Stimulated activated naive CD8-positive, alpha-beta T cell treated with anti-CD3 and anti-CD28 coated beads, Interleukin-15, amount 100 ng/mL, for 72 hours (primary cell): ENCODE measurements at regions not wholly inside any gene's neighbourhood (a gene's known extent, or its start where the extent isn't known, plus 50 kb on each side); places are given as distances from the start of the nearest gene placed in this dataset.

Source experiments
- ATAC-seq: fragments of 150-1000 bp; cut with Tn5 transposase; 2 replicates; pipeline ENCODE4 v1.10.0; 2021; ENCODE audit warnings: mild to moderate bottlenecking, moderate library complexity
- DNase-seq, 2 donors: peaks; one replicate each; pipeline ENCODE4 v3.0.0; 2021 to 2022
- H3K27ac Mint-ChIP-seq, 2 donors: one replicate each; pipeline ENCODE4 v1.8.0; 2022; ENCODE audit warnings: mild to moderate bottlenecking in 2 of 2, mixed read lengths in 2 of 2, moderate library complexity in 2 of 2
- H3K27me3 Mint-ChIP-seq: one replicate; pipeline ENCODE4 v1.8.0; 2022; ENCODE audit warnings: mixed read lengths
- H3K4me1 Mint-ChIP-seq: one replicate; pipeline ENCODE4 v1.8.0; 2022; ENCODE audit warnings: mild to moderate bottlenecking, mixed read lengths
- H3K4me3 Mint-ChIP-seq, 2 donors: one replicate each; pipeline ENCODE4 v1.8.0; 2022; ENCODE audit warnings: mild to moderate bottlenecking in 2 of 2, mixed read lengths in 2 of 2, moderate library complexity in 1 of 2
- H3K9me3 Mint-ChIP-seq, 2 donors: one replicate each; pipeline ENCODE4 v1.8.0; 2022; ENCODE audit warnings: mixed read lengths in 2 of 2

DNA sequence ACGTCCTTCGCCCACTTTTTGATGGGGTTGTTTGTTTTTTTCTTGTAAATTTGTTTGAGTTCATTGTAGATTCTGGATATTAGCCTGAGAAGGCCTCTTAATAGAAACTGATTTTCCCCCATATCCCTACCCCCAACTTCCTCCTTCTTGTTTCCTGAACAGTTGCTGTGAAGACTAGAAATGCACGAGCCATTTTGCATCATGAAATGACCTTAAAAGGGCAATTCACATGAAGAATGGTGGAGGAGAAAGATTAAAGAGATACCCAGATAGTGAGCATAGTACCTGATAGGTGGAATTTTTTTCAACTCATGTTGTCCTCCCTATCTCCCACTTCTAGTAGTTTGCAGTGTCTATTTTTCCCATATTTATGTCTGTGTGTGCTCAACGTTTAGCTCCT lies 55.2 kb upstream of the KCNH8 start:
- ATAC-seq: no peak

DNA sequence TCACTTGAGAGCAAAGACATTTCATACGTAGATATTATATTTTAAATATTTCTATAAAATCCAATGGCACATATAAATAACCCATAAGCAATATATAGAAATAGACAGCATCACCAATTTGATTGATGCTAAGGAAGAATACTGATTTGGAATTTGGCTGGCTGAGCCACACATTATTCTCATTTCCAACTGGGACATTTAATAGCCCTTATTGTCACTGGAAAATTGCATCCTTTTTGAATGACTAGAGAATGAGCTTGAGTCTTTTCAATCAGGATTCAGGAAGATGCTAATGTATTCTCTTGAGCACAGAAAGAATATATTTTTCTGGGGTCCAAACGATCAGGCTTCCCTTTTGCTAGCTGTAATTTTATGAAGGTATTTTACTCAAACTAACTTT lies 70.9 kb upstream of the KCNH8 start:
- no peak for DNase-seq
- ATAC-seq: no peak
- Mint-ChIP-seq H3K27me3 (no peaks in the 10 kb centered on the region), H3K4me1 (no peaks in the 10 kb centered on the region), H3K9me3 (no peaks in the 10 kb centered on the region), H3K4me3 (no peak overlapping the region), H3K27ac (no peak overlapping the region)

More for the DNA sequence above, 55.2 kb upstream of the KCNH8 start:
- Mint-ChIP-seq H3K4me3 (no peak overlapping the region), H3K27ac (no peak overlapping the region), H3K9me3 (no peaks in the 10 kb centered on the region), H3K27me3 (no peaks in the 10 kb centered on the region), H3K4me1 (no peaks in the 10 kb centered on the region)
- DNase-seq: no peak

DNA sequence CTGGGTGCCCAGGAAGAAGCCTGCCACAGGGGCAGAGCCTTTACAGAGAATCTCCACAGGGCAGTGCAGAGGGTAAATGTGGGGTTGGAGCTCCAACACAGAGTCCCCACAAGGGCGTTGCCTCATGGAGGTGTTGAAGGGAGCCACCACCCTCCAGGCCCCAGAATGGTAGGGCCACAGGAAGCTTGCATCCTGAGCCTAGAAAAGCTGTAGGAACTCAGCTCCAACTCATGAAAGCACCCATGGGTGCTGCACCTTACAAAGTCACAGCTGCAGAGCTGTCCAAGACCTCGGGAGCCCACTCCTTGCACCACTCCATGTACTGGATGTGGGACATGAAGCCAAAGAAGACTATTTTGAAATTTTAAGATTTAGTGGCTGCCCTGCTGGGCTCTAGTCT lies 73.3 kb upstream of the KCNH8 start:
- DNase-seq: no peak
- H3K4me1 Mint-ChIP-seq: no peaks in the 10 kb centered on the region
- no peak overlapping the region for H3K4me3 Mint-ChIP-seq
- H3K27me3 Mint-ChIP-seq: no peaks in the 10 kb centered on the region
- no peak overlapping the region for H3K27ac Mint-ChIP-seq
- ATAC-seq: no peak
- H3K9me3 Mint-ChIP-seq: no peaks in the 10 kb centered on the region

DNA sequence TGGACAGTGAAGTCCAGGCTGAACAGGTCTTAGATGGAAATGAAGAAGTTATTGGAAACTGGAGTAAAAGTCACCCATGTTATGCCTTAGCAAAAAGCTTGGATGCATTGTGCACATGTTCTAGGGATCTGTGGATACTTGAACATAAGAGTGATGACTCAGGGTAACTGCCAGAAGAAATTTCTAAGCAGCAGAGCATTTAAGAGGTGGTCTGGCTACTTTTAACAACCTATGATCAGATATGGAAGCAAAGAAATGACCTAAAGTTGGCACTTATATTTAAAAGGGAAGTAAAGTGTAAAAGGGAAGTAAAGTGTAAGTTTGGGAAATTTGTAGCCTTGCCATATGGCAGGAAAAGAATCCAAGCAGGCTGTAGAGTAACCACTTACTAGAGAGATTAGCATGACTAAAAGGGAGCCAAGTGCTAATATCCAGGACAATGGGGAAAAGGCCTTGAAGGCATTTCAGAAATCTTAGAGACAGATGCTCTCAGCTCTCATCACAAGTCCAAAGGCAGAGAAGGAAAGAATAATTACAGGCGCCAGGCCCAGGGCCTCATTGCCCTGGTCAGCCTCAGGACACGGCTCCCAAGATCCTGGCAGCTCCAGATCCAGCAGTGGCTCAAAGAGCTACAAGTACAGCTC lies 73.9 kb upstream of the KCNH8 start:
- Mint-ChIP-seq H3K4me3 (no peak overlapping the region), H3K27ac (no peak overlapping the region), H3K9me3 (no peaks in the 10 kb centered on the region), H3K4me1 (no peaks in the 10 kb centered on the region), H3K27me3 (no peaks in the 10 kb centered on the region)
- no peak for DNase-seq
- ATAC-seq: no peak

DNA sequence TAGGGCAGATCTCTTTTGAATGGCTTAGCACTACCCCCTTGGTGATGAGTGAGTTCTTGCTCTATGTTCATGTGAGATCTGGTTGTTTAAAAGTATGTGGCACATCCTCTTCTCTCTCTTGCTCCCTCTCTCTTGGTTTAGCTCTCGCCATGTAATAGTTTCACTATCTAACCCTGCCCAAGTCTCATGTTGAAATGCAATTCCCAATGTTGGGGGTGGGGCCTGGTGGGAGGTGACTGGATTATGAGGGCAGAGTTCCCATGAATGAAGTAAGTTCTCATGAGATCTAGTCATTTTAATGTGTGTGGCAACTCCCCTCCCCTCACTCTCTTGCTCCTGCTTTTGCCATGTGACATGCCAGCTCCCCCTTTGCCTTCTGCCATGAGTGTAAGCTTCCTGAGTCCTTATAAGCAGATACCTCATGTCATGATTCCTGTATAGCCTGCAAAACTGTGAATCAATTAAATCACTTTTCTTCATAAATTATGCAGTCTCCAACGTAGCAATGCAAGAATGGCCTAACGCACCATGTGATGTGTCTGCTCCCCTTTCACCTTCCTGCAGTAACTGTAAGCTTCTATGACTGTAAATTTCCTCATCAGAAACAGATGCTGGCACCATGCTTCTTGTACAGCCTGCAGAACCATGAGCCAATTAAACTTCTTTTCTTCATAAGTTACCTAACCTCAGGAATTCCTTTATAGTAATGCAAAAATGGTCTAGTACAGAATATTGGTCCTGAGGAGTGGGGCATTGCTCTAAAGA lies 74.8 kb upstream of the KCNH8 start:
- Mint-ChIP-seq H3K27me3 (no peaks in the 10 kb centered on the region), H3K4me3 (no peak overlapping the region), H3K27ac (no peak overlapping the region), H3K4me1 (no peaks in the 10 kb centered on the region), H3K9me3 (no peaks in the 10 kb centered on the region)
- DNase-seq (no peak), ATAC-seq (no peak)

DNA sequence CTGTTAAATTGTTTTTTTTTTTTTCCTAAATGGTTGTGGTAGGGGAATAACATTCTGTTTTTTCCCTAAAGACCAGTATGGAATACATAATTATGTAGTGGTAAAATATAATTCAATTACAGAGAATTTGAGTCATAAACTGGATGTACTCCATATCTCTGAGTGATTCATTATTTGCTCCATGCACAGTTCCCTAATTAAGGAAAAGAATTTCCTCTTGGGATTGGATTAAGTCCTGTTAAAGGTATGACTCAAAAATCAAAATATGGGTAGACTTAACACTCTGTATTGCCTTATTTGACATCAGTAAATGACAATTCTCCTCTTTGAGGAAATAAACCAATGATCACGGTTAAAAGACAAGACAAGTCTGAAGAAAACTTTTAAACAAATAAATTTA lies 78.0 kb upstream of the KCNH8 start:
- H3K27ac Mint-ChIP-seq: no peak overlapping the region
- no peak for DNase-seq

DNA sequence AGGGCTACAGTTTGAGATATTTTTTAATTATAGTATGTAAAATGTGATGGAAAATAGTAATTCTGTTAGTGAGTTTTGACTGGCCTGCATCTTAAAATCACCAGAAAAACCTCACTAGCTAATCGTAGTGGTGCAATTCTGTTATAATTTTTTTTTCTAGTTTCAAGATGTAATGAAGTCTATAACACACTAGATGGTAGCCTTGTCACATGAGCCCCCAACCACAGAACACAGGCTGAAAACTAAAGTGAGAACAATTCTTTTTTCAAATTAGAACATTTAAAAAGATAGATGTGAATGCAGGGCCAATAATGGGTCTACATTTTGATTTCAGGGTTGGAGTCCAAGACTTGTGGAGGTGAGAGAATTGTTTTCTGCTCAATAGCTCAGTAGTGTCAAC lies 83.3 kb upstream of the KCNH8 start:
- peak; percentile 43 for ATAC-seq
- H3K9me3 Mint-ChIP-seq: no peaks in the 10 kb centered on the region
- H3K27ac Mint-ChIP-seq: no peak overlapping the region
- no peaks in the 10 kb centered on the region for H3K27me3 Mint-ChIP-seq
- no peak for DNase-seq
- no peaks in the 10 kb centered on the region for H3K4me1 Mint-ChIP-seq
- H3K4me3 Mint-ChIP-seq: no peak overlapping the region

More for the DNA sequence above, 78.0 kb upstream of the KCNH8 start:
- Mint-ChIP-seq H3K4me1 (no peaks in the 10 kb centered on the region), H3K27me3 (no peaks in the 10 kb centered on the region), H3K9me3 (no peaks in the 10 kb centered on the region), H3K4me3 (no peak overlapping the region)
- no peak for ATAC-seq

DNA sequence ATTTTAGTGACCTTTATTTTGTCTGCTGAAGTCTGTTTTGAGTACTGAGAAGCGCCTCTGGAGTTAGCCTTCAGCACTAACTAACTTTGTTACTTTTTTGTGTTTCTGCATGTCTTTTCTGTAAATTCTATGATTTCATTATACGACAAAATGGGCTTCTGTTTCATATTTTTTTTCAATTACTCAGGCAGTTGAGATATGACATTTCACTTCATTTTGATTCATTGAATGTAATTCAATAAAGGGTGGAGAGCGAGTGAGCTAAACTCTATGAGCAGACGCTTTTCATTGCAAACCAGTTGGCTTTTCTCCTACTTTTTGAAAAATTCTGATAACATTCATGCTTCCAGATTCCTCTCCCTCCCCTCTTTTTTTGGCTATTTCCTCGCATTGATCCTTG lies 84.4 kb upstream of the KCNH8 start:
- Mint-ChIP-seq H3K27ac (no peak overlapping the region), H3K4me1 (no peaks in the 10 kb centered on the region), H3K27me3 (no peaks in the 10 kb centered on the region), H3K9me3 (no peaks in the 10 kb centered on the region), H3K4me3 (no peak overlapping the region)
- DNase-seq: no peak
- ATAC-seq: no peak

DNA sequence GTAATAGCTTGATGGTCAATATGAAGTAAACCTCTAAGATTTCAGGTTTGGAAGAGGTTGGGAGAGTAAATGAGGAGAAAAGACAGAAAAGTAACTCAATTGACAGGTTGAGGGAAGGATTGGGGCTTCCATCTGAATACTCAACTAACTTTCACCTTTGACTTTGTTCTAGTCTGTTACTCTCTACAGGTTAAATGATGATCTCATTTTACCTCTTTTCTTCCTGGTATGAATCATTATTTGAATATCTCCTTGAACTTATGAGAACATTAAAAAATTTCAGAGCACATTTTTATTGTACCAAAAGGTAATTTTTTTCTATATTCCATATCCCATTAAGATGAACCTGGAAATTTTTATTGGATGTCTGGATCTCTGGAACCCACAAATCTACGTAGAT lies 87.9 kb upstream of the KCNH8 start:
- Mint-ChIP-seq H3K4me1 (no peaks in the 10 kb centered on the region), H3K27me3 (no peaks in the 10 kb centered on the region), H3K27ac (no peak overlapping the region), H3K9me3 (no peaks in the 10 kb centered on the region), H3K4me3 (no peak overlapping the region)
- no peak for DNase-seq
- ATAC-seq: no peak

DNA sequence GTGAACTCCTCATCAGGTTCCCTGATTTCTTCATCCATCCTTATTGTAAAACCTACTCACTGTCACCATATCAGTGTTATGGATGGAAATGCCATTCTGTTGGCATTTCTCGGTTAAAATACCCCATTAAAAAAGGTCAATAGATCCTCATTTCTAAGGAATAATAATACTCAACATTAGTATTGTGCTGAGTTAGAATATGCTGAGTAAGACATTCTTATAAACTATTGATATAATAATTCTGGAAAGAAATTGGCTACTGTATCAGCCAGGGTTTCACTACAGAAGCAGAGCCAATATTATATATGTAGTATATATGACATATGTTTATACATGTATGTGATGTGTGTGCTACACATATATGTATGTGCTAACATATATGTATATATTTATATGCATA lies 95.4 kb upstream of the KCNH8 start:
- Mint-ChIP-seq H3K4me1 (no peaks in the 10 kb centered on the region), H3K27me3 (no peaks in the 10 kb centered on the region), H3K27ac (no peak overlapping the region), H3K9me3 (no peaks in the 10 kb centered on the region), H3K4me3 (no peak overlapping the region)
- ATAC-seq (no peak), DNase-seq (no peak)

DNA sequence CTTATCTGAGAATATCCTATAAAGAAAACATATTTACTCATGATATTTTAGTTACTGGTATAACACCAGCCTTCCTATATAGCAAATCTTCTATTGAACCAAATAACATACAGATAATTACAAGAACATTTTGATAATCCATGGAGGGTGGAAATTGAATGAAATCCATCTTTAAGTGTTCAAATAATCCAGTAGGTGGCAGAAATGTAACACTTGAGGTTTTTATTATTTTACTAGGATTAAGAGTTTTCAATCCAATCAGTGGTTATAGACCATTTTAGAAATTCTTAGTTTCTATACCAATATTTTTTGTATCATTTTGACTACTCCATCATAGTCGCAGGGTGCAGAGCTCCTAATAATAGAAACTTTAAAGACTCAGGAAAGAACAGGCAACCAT lies 101.9 kb upstream of the KCNH8 start:
- DNase-seq: no peak
- H3K27ac Mint-ChIP-seq: no peak overlapping the region
- H3K4me1 Mint-ChIP-seq: no peaks in the 10 kb centered on the region
- H3K9me3 Mint-ChIP-seq: no peaks in the 10 kb centered on the region
- no peak for ATAC-seq
- H3K4me3 Mint-ChIP-seq: no peak overlapping the region
- no peaks in the 10 kb centered on the region for H3K27me3 Mint-ChIP-seq

DNA sequence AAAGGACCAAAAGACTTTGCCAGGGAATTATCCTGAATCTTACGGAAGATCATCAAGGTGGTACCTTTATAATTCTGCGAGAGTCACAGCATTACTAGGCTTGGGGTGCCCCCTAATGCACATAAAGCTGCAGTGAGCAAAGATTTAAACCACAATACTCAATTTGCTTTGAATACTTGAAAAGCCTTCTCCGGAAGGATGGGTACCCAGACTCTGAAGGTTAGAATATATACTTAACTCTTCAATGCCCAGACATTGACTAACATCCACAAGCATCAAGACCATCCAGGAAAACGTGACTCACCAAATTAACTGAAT lies 117.8 kb upstream of the KCNH8 start:
- DNase-seq: peak; percentile 9
- Mint-ChIP-seq H3K27ac (no peak overlapping the region), H3K9me3 (no peaks in the 10 kb centered on the region), H3K27me3 (peaks cover 13% of the 10 kb centered on the region), H3K4me3 (no peak overlapping the region), H3K4me1 (peaks cover 7% of the 10 kb centered on the region)
- ATAC-seq: peak; percentile 71

DNA sequence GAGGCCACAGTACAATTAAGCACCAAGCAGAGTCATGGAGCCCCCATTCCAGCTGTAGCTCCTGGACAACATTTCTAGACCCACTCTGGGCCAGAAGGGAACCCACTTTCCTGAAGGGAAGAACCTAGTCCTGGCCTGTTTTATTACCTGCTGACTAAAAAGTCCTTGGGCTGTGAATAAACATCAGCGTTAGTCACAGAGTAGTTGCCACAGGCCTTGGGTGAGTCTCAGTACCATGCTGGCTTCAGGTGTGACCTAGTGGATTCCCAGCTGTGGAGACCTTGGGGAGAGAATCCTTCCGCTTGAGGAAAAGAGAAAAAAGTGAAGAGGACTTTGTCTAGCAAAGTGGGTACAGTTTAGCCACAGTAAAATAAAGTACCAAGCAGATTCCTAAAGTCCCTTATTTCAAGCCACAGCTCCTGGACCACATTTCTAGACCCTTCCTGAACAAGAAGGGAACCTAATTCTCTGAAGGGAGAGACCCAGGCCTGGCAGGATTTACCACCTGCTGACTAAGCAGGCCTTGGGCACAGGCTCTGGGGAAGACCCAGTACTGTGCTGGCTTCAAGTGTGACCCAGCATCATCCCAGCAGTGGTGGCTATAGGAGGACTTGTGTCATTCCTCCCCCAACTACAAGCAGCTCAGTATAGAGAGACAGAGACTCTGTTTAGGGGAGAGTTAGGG lies 118.3 kb upstream of the KCNH8 start:
- peaks cover 13% of the 10 kb centered on the region for H3K27me3 Mint-ChIP-seq
- H3K4me3 Mint-ChIP-seq: no peak overlapping the region
- peaks cover 7% of the 10 kb centered on the region for H3K4me1 Mint-ChIP-seq
- H3K27ac Mint-ChIP-seq: no peak overlapping the region
- DNase-seq: no peak
- peak; percentile 78 for ATAC-seq
- no peaks in the 10 kb centered on the region for H3K9me3 Mint-ChIP-seq

DNA sequence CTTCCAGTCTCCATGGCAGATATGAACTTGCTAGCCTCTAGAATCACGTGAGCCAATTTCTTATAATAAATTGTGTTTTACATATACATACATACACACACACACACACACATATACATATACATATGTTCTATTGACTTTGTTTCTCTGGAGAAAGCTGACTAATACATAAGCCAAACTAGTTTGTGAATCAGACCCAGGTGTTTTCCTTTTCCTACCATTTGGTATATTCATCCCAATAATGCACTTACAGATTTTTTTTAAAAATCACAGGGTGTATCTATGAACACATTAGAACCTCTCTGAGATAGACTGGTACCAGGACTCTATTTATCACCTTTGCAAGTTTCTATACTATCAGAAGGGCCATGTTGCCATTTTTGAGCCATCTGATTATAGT lies 122.9 kb upstream of the KCNH8 start:
- peaks cover 6% of the 10 kb centered on the region for H3K4me1 Mint-ChIP-seq
- no peak overlapping the region for H3K4me3 Mint-ChIP-seq
- H3K27ac Mint-ChIP-seq: no peak overlapping the region
- no peaks in the 10 kb centered on the region for H3K9me3 Mint-ChIP-seq
- H3K27me3 Mint-ChIP-seq: peaks cover 6% of the 10 kb centered on the region
- DNase-seq: no peak
- no peak for ATAC-seq

DNA sequence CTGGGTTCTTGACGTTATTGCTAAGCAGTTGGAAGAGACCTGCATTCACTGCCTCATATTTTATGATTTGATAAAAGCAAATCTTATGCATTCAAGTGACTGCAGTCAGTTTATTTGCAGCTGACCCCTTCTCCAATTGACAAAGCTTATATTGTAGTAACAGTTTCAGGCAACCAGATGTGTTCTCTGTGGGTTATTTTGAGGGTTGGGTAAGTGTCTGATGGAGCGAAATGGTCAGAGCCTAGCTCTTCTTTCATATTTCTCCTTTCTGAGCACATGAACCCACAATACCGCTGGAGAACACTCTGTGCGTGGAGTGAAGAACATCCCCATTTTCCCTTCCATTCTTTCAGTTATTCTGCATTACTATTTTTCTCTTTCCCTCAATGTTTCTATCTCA lies 125.8 kb upstream of the KCNH8 start:
- H3K4me1 Mint-ChIP-seq: no peaks in the 10 kb centered on the region
- no peak overlapping the region for H3K4me3 Mint-ChIP-seq
- DNase-seq (no peak), ATAC-seq (no peak)
- H3K27ac Mint-ChIP-seq: no peak overlapping the region
- H3K27me3 Mint-ChIP-seq: no peaks in the 10 kb centered on the region
- H3K9me3 Mint-ChIP-seq: no peaks in the 10 kb centered on the region

DNA sequence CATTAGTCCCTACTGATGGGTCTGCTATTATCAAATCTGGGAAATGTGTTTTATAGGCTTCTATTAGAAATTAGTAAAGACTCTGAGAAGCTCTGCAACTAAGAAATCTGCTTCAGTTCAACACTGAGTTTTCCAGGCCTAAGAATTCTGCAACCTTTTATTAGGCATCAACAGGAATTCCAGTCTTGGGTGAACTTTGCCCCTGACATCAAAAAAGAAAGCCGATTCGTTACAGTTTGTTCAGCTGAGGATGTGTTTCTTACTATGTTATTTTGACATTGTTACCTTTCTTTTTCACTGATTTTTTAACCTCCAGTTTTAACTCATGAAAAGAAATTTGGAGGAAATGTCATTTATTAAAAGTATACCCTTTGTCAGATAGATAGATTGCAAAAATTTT lies 131.5 kb upstream of the KCNH8 start:
- Mint-ChIP-seq H3K9me3 (no peaks in the 10 kb centered on the region), H3K4me3 (no peak overlapping the region), H3K27me3 (no peaks in the 10 kb centered on the region), H3K27ac (no peak overlapping the region), H3K4me1 (no peaks in the 10 kb centered on the region)
- ATAC-seq (no peak), DNase-seq (no peak)
